OCI-LY1 (cell line): ENCODE measurements at regions not wholly inside any gene's neighbourhood (a gene's known extent, or its start where the extent isn't known, plus 50 kb on each side); places are given as distances from the start of the nearest gene placed in this dataset.

ENCODE experiments used
- CTCF ChIP-seq: fragments of 200-600 bp; sonication (generic), shearing (Covaris generic); IDR thresholded peaks from 2 replicates; pipeline ENCODE4 v1.5.1; 2017; ENCODE audit warnings: mild to moderate bottlenecking, antibody characterized with exemption, low read length, moderate library complexity, mixed read lengths
- EZH2 ChIP-seq: fragments of 200-600 bp; sonication (generic), shearing (Covaris generic); IDR thresholded peaks from 2 replicates; pipeline ENCODE4 v1.8.0; 2017; ENCODE audit warnings: borderline replicate concordance, mixed run types, mild to moderate bottlenecking, antibody characterized with exemption, low read length, moderate library complexity, mixed read lengths

GRCh38 chr1:30449003-30449402, 274.4 kb downstream of the MATN1 start:
- no peak for TF ChIP-seq CTCF
- TF ChIP-seq EZH2: no peak
